Trophoblast cell (in vitro differentiated cells and primary cell): ENCODE measurements at regions not wholly inside any gene's neighbourhood (a gene's known extent, or its start where the extent isn't known, plus 50 kb on each side); places are given as distances from the start of the nearest gene placed in this dataset.
"Not testable (repeated sequence)": the region's sequence is repeated elsewhere in the genome, so short reads cannot be mapped to it uniquely, and the experiment has no call there.

Experiments used
- DNase-seq, 2 donors: peaks; one replicate each; pipeline ENCODE4 v3.0.0-alpha.2; 2016
- H2AFZ ChIP-seq: 2 replicates; pipeline ENCODE4 v1.6.1; 2013; ENCODE audit warnings: low read length, moderate library complexity, mild to moderate bottlenecking; ENCODE audit not compliant: insufficient read depth, poor library complexity
- H2AK5ac ChIP-seq: 2 replicates; pipeline ENCODE4 v1.6.1; 2013; ENCODE audit warnings: mild to moderate bottlenecking, low read length
- H2BK120ac ChIP-seq: 2 replicates; pipeline ENCODE4 v1.6.1; 2013; ENCODE audit warnings: low read length, mild to moderate bottlenecking, moderate library complexity; ENCODE audit not compliant: insufficient read depth, poor library complexity
- H2BK12ac ChIP-seq: 2 replicates; pipeline ENCODE4 v1.6.1; 2013; ENCODE audit warnings: mild to moderate bottlenecking, low read length, moderate library complexity
- H2BK5ac ChIP-seq: 2 replicates; pipeline ENCODE4 v1.6.1; 2013; ENCODE audit warnings: low read length, low read depth, moderate library complexity, mild to moderate bottlenecking; ENCODE audit not compliant: poor library complexity
- H3K14ac ChIP-seq: 2 replicates; pipeline ENCODE4 v1.6.1; 2013; ENCODE audit warnings: mild to moderate bottlenecking, low read length
- H3K18ac ChIP-seq: 2 replicates; pipeline ENCODE4 v1.6.1; 2013; ENCODE audit warnings: mild to moderate bottlenecking, low read length
- H3K23ac ChIP-seq: 2 replicates; pipeline ENCODE4 v1.6.1; 2013; ENCODE audit warnings: low read length
- H3K27ac ChIP-seq: 2 replicates; pipeline ENCODE4 v1.5.1; 2013; ENCODE audit warnings: low read depth, mild to moderate bottlenecking, inconsistent platforms, low read length, moderate library complexity
- H3K27me3 ChIP-seq: 2 replicates; pipeline ENCODE4 v1.6.1; 2013; ENCODE audit warnings: inconsistent platforms, mild to moderate bottlenecking, low read length, moderate library complexity; ENCODE audit not compliant: insufficient read depth
- H3K36me3 ChIP-seq, 2 experiments: 1 replicate in 1 of 2; 2 replicates in 1 of 2; pipeline ENCODE4 v1.6.1; 2013; ENCODE audit warnings: low read length in 2 of 2, mild to moderate bottlenecking in 2 of 2, moderate library complexity in 1 of 2; ENCODE audit not compliant: insufficient read depth in 2 of 2, control insufficient read depth in 1 of 2
- H3K4ac ChIP-seq: 2 replicates; pipeline ENCODE4 v1.6.1; 2013; ENCODE audit warnings: low read depth, mild to moderate bottlenecking, low read length, moderate library complexity
- H3K4me1 ChIP-seq, 2 experiments: 1 replicate in 1 of 2; 2 replicates in 1 of 2; pipeline ENCODE4 v1.6.1; 2013; ENCODE audit warnings: low read length in 2 of 2, mild to moderate bottlenecking in 2 of 2, moderate library complexity in 1 of 2; ENCODE audit not compliant: insufficient read depth in 2 of 2, control insufficient read depth in 1 of 2
- H3K4me2 ChIP-seq: 2 replicates; pipeline ENCODE4 v1.6.1; 2013; ENCODE audit warnings: inconsistent platforms, mild to moderate bottlenecking, low read length, moderate library complexity
- H3K4me3 ChIP-seq: 2 replicates; pipeline ENCODE4 v1.5.1; 2013; ENCODE audit warnings: mild to moderate bottlenecking, low read depth, low read length, inconsistent platforms
- H3K79me1 ChIP-seq: one replicate; pipeline ENCODE4 v1.6.1; 2013; ENCODE audit warnings: low read length
- H3K79me2 ChIP-seq: 2 replicates; pipeline ENCODE4 v1.6.1; 2013; ENCODE audit warnings: low read length, mild to moderate bottlenecking; ENCODE audit not compliant: control insufficient read depth, insufficient read depth, poor library complexity
- H3K9ac ChIP-seq: 2 replicates; pipeline ENCODE4 v1.6.1; 2013; ENCODE audit warnings: mild to moderate bottlenecking, low read length
- H3K9me3 ChIP-seq: 2 replicates; pipeline ENCODE4 v1.6.1; 2013; ENCODE audit warnings: low read depth, mild to moderate bottlenecking, control low read depth, inconsistent platforms, low read length; ENCODE audit not compliant: insufficient read depth
- H4K12ac ChIP-seq: 2 replicates; pipeline ENCODE4 v1.6.1; 2013; ENCODE audit warnings: low read depth, mild to moderate bottlenecking, low read length, moderate library complexity
- H4K8ac ChIP-seq: 2 replicates; pipeline ENCODE4 v1.6.1; 2013; ENCODE audit warnings: low read depth, mild to moderate bottlenecking, low read length, moderate library complexity
- H4K91ac ChIP-seq: one replicate; pipeline ENCODE4 v1.6.1; 2013; ENCODE audit warnings: low read depth, mild to moderate bottlenecking, low read length, moderate library complexity
- WGBS: extraction: QIAGEN DNeasy Blood & Tissue Kit; methylation state at CpG from one replicate; pipeline ENCODE4 v1.1.7; 2013; ENCODE audit warnings: missing lambda C conversion rate; ENCODE audit not compliant: insufficient read length, insufficient coverage; ENCODE audit errors: extremely low coverage; 5-methylcytosine and 5-hydroxymethylcytosine counted together

- H3K4me2 ChIP-seq, H2BK120ac ChIP-seq, H3K14ac ChIP-seq, H2AK5ac ChIP-seq, H3K4ac ChIP-seq, H3K18ac ChIP-seq, H2BK5ac ChIP-seq, H4K8ac ChIP-seq, H2BK12ac ChIP-seq, H3K79me2 ChIP-seq, H3K27ac ChIP-seq, H3K4me1 ChIP-seq, H2AFZ ChIP-seq, H3K4me3 ChIP-seq, H3K27me3 ChIP-seq, H3K9ac ChIP-seq, H3K36me3 ChIP-seq, H4K12ac ChIP-seq, H3K23ac ChIP-seq, H4K91ac ChIP-seq, H3K79me1 ChIP-seq: not testable (repeated sequence)
- DNase-seq = peak in 1 of 2 donors; percentile 73
- no CpG with 5 or more reads among the region's 13 CpGs for WGBS
- peaks cover 36% of the 10 kb centered on the region for H3K9me3 ChIP-seq
Observed at GRCh38 chr15:20276312-20277114, 265.1 kb downstream of the GOLGA6L6 start.

- not testable (repeated sequence) for H4K91ac ChIP-seq, H2BK120ac ChIP-seq, H3K4me2 ChIP-seq, H2BK12ac ChIP-seq, H3K36me3 ChIP-seq, H4K8ac ChIP-seq, H3K4ac ChIP-seq, H3K18ac ChIP-seq, H3K79me1 ChIP-seq, H3K4me3 ChIP-seq, H2AFZ ChIP-seq, H3K23ac ChIP-seq, H2BK5ac ChIP-seq, H4K12ac ChIP-seq, DNase-seq, H3K27ac ChIP-seq, H3K79me2 ChIP-seq, H3K27me3 ChIP-seq, H2AK5ac ChIP-seq, H3K14ac ChIP-seq, H3K4me1 ChIP-seq, H3K9ac ChIP-seq
- no CpG with 5 or more reads among the region's 5 CpGs for WGBS
- peaks cover 31% of the 10 kb centered on the region for H3K9me3 ChIP-seq
Observed at GRCh38 chr15:20275373-20275967, 266.1 kb downstream of the GOLGA6L6 start.

- Histone ChIP-seq H3K27ac (no peak overlapping the region), H3K18ac (no peak overlapping the region), H3K27me3 (no peaks in the 10 kb centered on the region)
Observed at GRCh38 chr15:20272422-20273184, 269.0 kb downstream of the GOLGA6L6 start.

GRCh38 chr15:20271647-20272046 is 270.0 kb downstream of the GOLGA6L6 start:
- H3K27ac ChIP-seq = no peak overlapping the region
- H2BK12ac ChIP-seq = no peak overlapping the region
- no peak overlapping the region for H3K9ac ChIP-seq
- H3K18ac ChIP-seq = no peak overlapping the region
- no peak overlapping the region for H3K23ac ChIP-seq
- H3K4ac ChIP-seq = no peak overlapping the region
- no peak overlapping the region for H3K14ac ChIP-seq
- peaks cover 0 to 3% of the 10 kb centered on the region in 2 experiments for H3K36me3 ChIP-seq
- no peak overlapping the region for H4K12ac ChIP-seq
- no peak overlapping the region for H3K4me3 ChIP-seq
- H4K8ac ChIP-seq = no peak overlapping the region
- H3K4me1 ChIP-seq = no peaks in the 10 kb centered on the region
- no peak overlapping the region for H2AK5ac ChIP-seq
- DNase-seq = no peak
- H2BK120ac ChIP-seq = no peak overlapping the region
- no peak overlapping the region for H2AFZ ChIP-seq
- H4K91ac ChIP-seq = no peak overlapping the region
- no peaks in the 10 kb centered on the region for H3K79me1 ChIP-seq
- no CpG with 5 or more reads among the region's 5 CpGs for WGBS
- no peak overlapping the region for H2BK5ac ChIP-seq
- no peaks in the 10 kb centered on the region for H3K79me2 ChIP-seq
- no peaks in the 10 kb centered on the region for H3K27me3 ChIP-seq
- peaks cover 24% of the 10 kb centered on the region for H3K9me3 ChIP-seq
- no peak overlapping the region for H3K4me2 ChIP-seq

More at GRCh38 chr15:20272422-20273184, 269.0 kb downstream of the GOLGA6L6 start:
- Histone ChIP-seq H3K4me1 (no peaks in the 10 kb centered on the region), H3K36me3 (peaks cover 0 to 3% of the 10 kb centered on the region in 2 experiments), H3K79me2 (no peaks in the 10 kb centered on the region), H2BK5ac (no peak overlapping the region), H3K9ac (no peak overlapping the region), H3K4me2 (no peak overlapping the region), H3K23ac (no peak overlapping the region), H2BK12ac (no peak overlapping the region), H3K14ac (no peak overlapping the region), H3K9me3 (peaks cover 27% of the 10 kb centered on the region), H3K4me3 (peak overlapping the region; percentile 55), H3K79me1 (no peaks in the 10 kb centered on the region), H4K12ac (no peak overlapping the region), H4K91ac (no peak overlapping the region), H2AK5ac (no peak overlapping the region), H2BK120ac (no peak overlapping the region), H4K8ac (no peak overlapping the region), H3K4ac (no peak overlapping the region), H2AFZ (no peak overlapping the region)
- DNase-seq = no peak
- no CpG with 5 or more reads among the region's 14 CpGs for WGBS
